HCT116 (cell line): ENCODE measurements at regions not wholly inside any gene's neighbourhood (a gene's known extent, or its start where the extent isn't known, plus 50 kb on each side); places are given as distances from the start of the nearest gene placed in this dataset.

Experiments used
- ATAC-seq: fragments of 200-7000 bp; cut with Tn5 transposase; 2 replicates; pipeline ENCODE4 v1.9.1; 2020; ENCODE audit warnings: mild to moderate bottlenecking, moderate library complexity
- BruUV-seq: library from RNA; stranded (reverse); fragments of 400-500 nt; replicated peaks from 2 replicates; lab custom pipeline; 2021; lab: Mats Ljungman, UMichigan
- CTCF ChIA-PET: fragments of 300-600 bp; sonication (Branson Sonifier 250); formaldehyde crosslinking; loops from one replicate; lab custom pipeline; 2021; ENCODE audit warnings: antibody characterized with exemption; lab: Charles Lee
- POLR2A ChIA-PET: fragments of 300-600, 350-600 bp; sonication (Branson Sonifier 250); formaldehyde crosslinking; loops from one replicate; lab custom pipeline; 2021; ENCODE audit warnings: antibody characterized with exemption; lab: Charles Lee
- RAD21 ChIA-PET, 2 experiments: fragments of 300-600 bp; sonication (Branson Sonifier 250); formaldehyde crosslinking; loops; one replicate each; lab custom pipeline; 2023; ENCODE audit warnings: low total read pairs in 2 of 2; ENCODE audit not compliant: uncharacterized antibody in 2 of 2, unreplicated experiment in 2 of 2, low non-redundant PET in 1 of 2; lab: Charles Lee
- DNase-seq: peaks from one replicate; pipeline ENCODE4 v3.0.0-alpha.2; 2010; ENCODE audit warnings: low read depth, low spot score
- H2AFZ ChIP-seq: fragments of 200-600 bp; shearing (Covaris generic), sonication (generic); 2 replicates; pipeline ENCODE4 v1.6.1; 2017; ENCODE audit warnings: low read depth, mixed run types, mixed read lengths, antibody characterized with exemption, low read length; ENCODE audit not compliant: poor library complexity, severe bottlenecking
- H3K27ac ChIP-seq: 2 replicates; pipeline ENCODE4 v1.5.1; 2012; ENCODE audit warnings: low read depth, low read length
- H3K27me3 ChIP-seq: fragments of 200-600 bp; sonication (generic); 2 replicates; pipeline ENCODE4 v1.6.1; 2016; ENCODE audit warnings: mixed run types, low read length, mixed read lengths; ENCODE audit not compliant: insufficient read depth
- H3K36me3 ChIP-seq, 2 experiments: fragments of 200-500 bp in 1 of 2; fragments of 200-600 bp in 1 of 2; sonication (Bioruptor generic) in 1 of 2; sonication (generic) in 1 of 2; 2 replicates each; pipeline versions ENCODE4 v1.5.1 to v1.6.1; 2014 to 2016; ENCODE audit warnings: low read length in 2 of 2, inconsistent platforms in 1 of 2, mixed read lengths in 1 of 2, mixed run types in 1 of 2; ENCODE audit not compliant: insufficient read depth in 2 of 2, control insufficient read depth in 1 of 2
- H3K4me1 ChIP-seq, 2 experiments: fragments of 200-600 bp in 1 of 2; sonication (generic) in 1 of 2; 2 replicates each; pipeline versions ENCODE4 v1.5.1 to v1.6.1; 2012 to 2017; ENCODE audit warnings: low read length in 2 of 2, inconsistent platforms in 1 of 2, mild to moderate bottlenecking in 1 of 2, mixed read lengths in 1 of 2, mixed run types in 1 of 2, moderate library complexity in 1 of 2; ENCODE audit not compliant: insufficient read depth in 2 of 2, control insufficient read depth in 1 of 2
- H3K4me2 ChIP-seq: fragments of 200-600 bp; sonication (generic); 2 replicates; pipeline ENCODE4 v1.6.1; 2017; ENCODE audit warnings: mixed run types, low read length, mixed read lengths
- H3K4me3 ChIP-seq, 2 experiments: fragments of 200-600 bp in 1 of 2; sonication (generic) in 1 of 2; replicated peaks in 1 of 2; 2 replicates each; pipeline ENCODE4 v1.5.1; 2011 to 2016; ENCODE audit warnings: low read length in 2 of 2, control low read depth in 1 of 2, low read depth in 1 of 2, mild to moderate bottlenecking in 1 of 2, mixed read lengths in 1 of 2, mixed run types in 1 of 2
- H3K79me2 ChIP-seq: fragments of 200-600 bp; sonication (generic); 2 replicates; pipeline ENCODE4 v1.6.1; 2017; ENCODE audit warnings: mild to moderate bottlenecking, mixed run types, low read length, moderate library complexity, mixed read lengths; ENCODE audit not compliant: insufficient read depth
- H3K9ac ChIP-seq: fragments of 200-600 bp; sonication (generic); 2 replicates; pipeline ENCODE4 v1.6.1; 2016; ENCODE audit warnings: low read length, mixed read lengths
- H3K9me2 ChIP-seq: fragments of 200-600 bp; sonication (generic), shearing (Covaris generic); 2 replicates; pipeline ENCODE4 v1.6.1; 2017; ENCODE audit warnings: mixed run types, mild to moderate bottlenecking, moderate library complexity; ENCODE audit not compliant: insufficient read depth
- H3K9me3 ChIP-seq, 2 experiments: fragments of 200-500 bp in 1 of 2; fragments of 200-600 bp in 1 of 2; sonication (Bioruptor generic) in 1 of 2; sonication (generic) in 1 of 2; 2 replicates each; pipeline ENCODE4 v1.6.1; 2014 to 2017; ENCODE audit warnings: low read length in 2 of 2, mixed read lengths in 2 of 2, inconsistent platforms in 1 of 2, low read depth in 1 of 2, mild to moderate bottlenecking in 1 of 2, mixed run types in 1 of 2, moderate library complexity in 1 of 2; ENCODE audit not compliant: control insufficient read depth in 1 of 2, insufficient read depth in 1 of 2
- H4K20me1 ChIP-seq: fragments of 200-600 bp; sonication (generic), shearing (Covaris generic); 2 replicates; pipeline ENCODE4 v1.6.1; 2017; ENCODE audit warnings: mixed run types, mild to moderate bottlenecking, moderate library complexity; ENCODE audit not compliant: insufficient read depth
- MAX ChIP-seq: IDR thresholded peaks from 2 replicates; pipeline ENCODE4 v1.6.1; 2012
- POLR2A ChIP-seq: IDR thresholded peaks from 2 replicates; pipeline ENCODE4 v1.7.0; 2011; ENCODE audit warnings: borderline replicate concordance; ENCODE audit not compliant: insufficient read depth, insufficient read length; ENCODE audit errors: extremely low read depth
- RAD21 ChIP-seq: IDR thresholded peaks from 2 replicates; pipeline ENCODE4 v1.6.1; 2012; ENCODE audit warnings: low read depth, mild to moderate bottlenecking
- REST ChIP-seq: IDR thresholded peaks from 2 replicates; pipeline ENCODE4 v1.6.1; 2012; ENCODE audit warnings: low read depth
- SIN3A ChIP-seq: IDR thresholded peaks from 2 replicates; pipeline ENCODE4 v1.6.1; 2012; ENCODE audit warnings: low read depth
- SRF ChIP-seq: IDR thresholded peaks from 2 replicates; pipeline ENCODE4 v1.6.1; 2012; ENCODE audit warnings: low read depth
- intact Hi-C: fragments of 100-400 bp; cut with micrococcal nuclease; formaldehyde crosslinking; loops from 2 replicates; pipeline ENCODE4 v1.10.0; 2022
- TF ChIP-seq, protein P1 (sequence below), 3 experiments: fragments of 200-600 bp in 1 of 3; sonication (generic) in 1 of 3; IDR thresholded peaks in 2 of 3; conservative IDR thresholded peaks in 1 of 3; 2 replicates each; pipeline ENCODE4 v1.5.1; 2012 to 2017; ENCODE audit warnings: low read depth in 2 of 3, low read length in 2 of 3, antibody characterized with exemption in 1 of 3, borderline replicate concordance in 1 of 3, control low read depth in 1 of 3, mild to moderate bottlenecking in 1 of 3, mixed read lengths in 1 of 3, mixed run types in 1 of 3, moderate library complexity in 1 of 3; ENCODE audit not compliant: insufficient read depth in 1 of 3

DNA sequence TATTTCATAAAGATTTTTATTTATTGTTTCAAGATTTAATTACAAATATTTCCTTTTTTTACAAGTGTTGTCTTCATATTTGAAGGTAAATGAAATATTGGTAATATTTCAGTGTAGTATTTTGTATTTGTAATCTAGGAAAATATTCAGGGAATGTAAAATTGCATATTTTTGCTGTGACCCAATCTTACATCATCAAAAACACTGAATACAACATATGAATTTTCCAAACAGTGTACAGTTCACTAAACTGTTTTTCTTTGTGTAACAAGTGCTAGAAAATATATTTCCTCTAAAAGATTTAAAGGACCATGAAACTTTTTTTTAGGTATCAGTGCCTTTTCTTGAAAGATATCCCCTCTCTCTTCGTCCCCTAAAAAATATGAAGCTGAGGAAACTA is 251.9 kb upstream of the KCND2 start:
- intact Hi-C loops: no loop called here
- no peak for DNase-seq
- ATAC-seq: no peak
- ChIA-PET POLR2A (no interaction called here), RAD21 (no interaction called here), CTCF (no interaction called here)
- H4K20me1 ChIP-seq: no peaks in the 10 kb centered on the region
- no peak overlapping the region for H3K4me2 ChIP-seq
- H3K27ac ChIP-seq: no peak overlapping the region
- H3K4me3 ChIP-seq: no peak overlapping the region
- no TSS peak for BruUV-seq
- no peaks in the 10 kb centered on the region for H3K79me2 ChIP-seq
- H3K9ac ChIP-seq: no peak overlapping the region
- no peaks in the 10 kb centered on the region for H3K27me3 ChIP-seq
- no peaks in the 10 kb centered on the region for H3K9me2 ChIP-seq
- H3K4me1 ChIP-seq: no peaks in the 10 kb centered on the region
- no peak overlapping the region for H2AFZ ChIP-seq
- H3K36me3 ChIP-seq: no peaks in the 10 kb centered on the region
- no peaks in the 10 kb centered on the region for H3K9me3 ChIP-seq
- TF ChIP-seq SRF: no peak
- TF ChIP-seq, protein P1, sequence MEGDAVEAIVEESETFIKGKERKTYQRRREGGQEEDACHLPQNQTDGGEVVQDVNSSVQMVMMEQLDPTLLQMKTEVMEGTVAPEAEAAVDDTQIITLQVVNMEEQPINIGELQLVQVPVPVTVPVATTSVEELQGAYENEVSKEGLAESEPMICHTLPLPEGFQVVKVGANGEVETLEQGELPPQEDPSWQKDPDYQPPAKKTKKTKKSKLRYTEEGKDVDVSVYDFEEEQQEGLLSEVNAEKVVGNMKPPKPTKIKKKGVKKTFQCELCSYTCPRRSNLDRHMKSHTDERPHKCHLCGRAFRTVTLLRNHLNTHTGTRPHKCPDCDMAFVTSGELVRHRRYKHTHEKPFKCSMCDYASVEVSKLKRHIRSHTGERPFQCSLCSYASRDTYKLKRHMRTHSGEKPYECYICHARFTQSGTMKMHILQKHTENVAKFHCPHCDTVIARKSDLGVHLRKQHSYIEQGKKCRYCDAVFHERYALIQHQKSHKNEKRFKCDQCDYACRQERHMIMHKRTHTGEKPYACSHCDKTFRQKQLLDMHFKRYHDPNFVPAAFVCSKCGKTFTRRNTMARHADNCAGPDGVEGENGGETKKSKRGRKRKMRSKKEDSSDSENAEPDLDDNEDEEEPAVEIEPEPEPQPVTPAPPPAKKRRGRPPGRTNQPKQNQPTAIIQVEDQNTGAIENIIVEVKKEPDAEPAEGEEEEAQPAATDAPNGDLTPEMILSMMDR (IDR thresholded peaks at IDR 0.05 in 2 of 3, conservative IDR thresholded peaks at IDR 0.05 in 1 of 3; ENCODE audit: borderline replicate concordance in 1 of 3, insufficient read depth in 1 of 3, low read depth in 2 of 3, low read length in 2 of 3): no peak
- no peak for TF ChIP-seq POLR2A
- TF ChIP-seq REST: no peak
- no peak for TF ChIP-seq MAX
- TF ChIP-seq RAD21: no peak
- TF ChIP-seq SIN3A: no peak
- TF ChIP-seq, all 23 proteins: peak for 0
